H9 (cell line): ENCODE measurements at regions not wholly inside any gene's neighbourhood (a gene's known extent, or its start where the extent isn't known, plus 50 kb on each side); places are given as distances from the start of the nearest gene placed in this dataset.

Experiments used
- DNase-seq: peaks from one replicate; pipeline ENCODE4 v3.0.0-alpha.2; 2017
- H2AFZ ChIP-seq: one replicate; pipeline ENCODE4 v1.6.1; 2013; ENCODE audit warnings: mild to moderate bottlenecking, low read length, control low read depth, moderate library complexity
- H2AK5ac ChIP-seq: 2 replicates; pipeline ENCODE4 v1.6.1; 2013; ENCODE audit warnings: low read length, control low read depth, mixed read lengths; ENCODE audit not compliant: insufficient read length
- H2BK120ac ChIP-seq: one replicate; pipeline ENCODE4 v1.6.1; 2013; ENCODE audit warnings: low read depth, mild to moderate bottlenecking, low read length, control low read depth, inconsistent platforms; ENCODE audit not compliant: poor library complexity, severe bottlenecking
- H2BK12ac ChIP-seq: 2 replicates; pipeline ENCODE4 v1.6.1; 2013; ENCODE audit warnings: low read length, control low read depth, mixed read lengths, low read depth; ENCODE audit not compliant: insufficient read length
- H2BK15ac ChIP-seq: 2 replicates; pipeline ENCODE4 v1.6.1; 2013; ENCODE audit warnings: low read depth, low read length, control low read depth
- H2BK20ac ChIP-seq: one replicate; pipeline ENCODE4 v1.6.1; 2013; ENCODE audit warnings: low read depth, mild to moderate bottlenecking, low read length, control low read depth, inconsistent platforms; ENCODE audit not compliant: poor library complexity, severe bottlenecking
- H2BK5ac ChIP-seq: 2 replicates; pipeline ENCODE4 v1.6.1; 2013; ENCODE audit warnings: low read length, control low read depth, mixed read lengths; ENCODE audit not compliant: insufficient read length
- H3K14ac ChIP-seq: 2 replicates; pipeline ENCODE4 v1.6.1; 2013; ENCODE audit warnings: low read length, control low read depth; ENCODE audit not compliant: insufficient read depth
- H3K18ac ChIP-seq: 2 replicates; pipeline ENCODE4 v1.6.1; 2013; ENCODE audit warnings: low read depth, mild to moderate bottlenecking, mixed read lengths, low read length, control low read depth; ENCODE audit not compliant: insufficient read length
- H3K23ac ChIP-seq: 2 replicates; pipeline ENCODE4 v1.6.1; 2013; ENCODE audit warnings: low read length, control low read depth, mixed read lengths, low read depth; ENCODE audit not compliant: insufficient read length
- H3K23me2 ChIP-seq: 2 replicates; pipeline ENCODE4 v1.6.1; 2013; ENCODE audit warnings: low read depth, mild to moderate bottlenecking, mixed read lengths, low read length, control low read depth; ENCODE audit not compliant: insufficient read length, poor library complexity, severe bottlenecking
- H3K27ac ChIP-seq: 2 replicates; pipeline ENCODE4 v1.5.1; 2013; ENCODE audit warnings: low read length, control low read depth, mixed read lengths, low read depth; ENCODE audit not compliant: insufficient read length
- H3K27me3 ChIP-seq: 2 replicates; pipeline ENCODE4 v1.6.1; 2013; ENCODE audit warnings: low read length, control low read depth, inconsistent platforms; ENCODE audit not compliant: insufficient read depth
- H3K4ac ChIP-seq: 2 replicates; pipeline ENCODE4 v1.6.1; 2013; ENCODE audit warnings: low read depth, mild to moderate bottlenecking, control low read depth, inconsistent platforms, low read length, moderate library complexity
- H3K4me1 ChIP-seq: 2 replicates; pipeline ENCODE4 v1.6.1; 2013; ENCODE audit warnings: low read length, control low read depth, inconsistent platforms; ENCODE audit not compliant: insufficient read depth
- H3K4me2 ChIP-seq: 2 replicates; pipeline ENCODE4 v1.6.1; 2013; ENCODE audit warnings: low read length, control low read depth, mixed read lengths; ENCODE audit not compliant: insufficient read length, insufficient read depth
- H3K56ac ChIP-seq: 2 replicates; pipeline ENCODE4 v1.6.1; 2013; ENCODE audit warnings: low read depth, mild to moderate bottlenecking, mixed read lengths, low read length, control low read depth; ENCODE audit not compliant: insufficient read length
- H3K79me1 ChIP-seq: 2 replicates; pipeline ENCODE4 v1.6.1; 2013; ENCODE audit warnings: low read depth, mild to moderate bottlenecking, moderate library complexity, low read length, control low read depth, inconsistent platforms; ENCODE audit not compliant: insufficient read depth, poor library complexity, severe bottlenecking
- H3K79me2 ChIP-seq: 2 replicates; pipeline ENCODE4 v1.6.1; 2013; ENCODE audit warnings: low read length, control low read depth, inconsistent platforms; ENCODE audit not compliant: insufficient read depth
- H3K9ac ChIP-seq: 2 replicates; pipeline ENCODE4 v1.6.1; 2013; ENCODE audit warnings: low read length, control low read depth, mixed read lengths; ENCODE audit not compliant: insufficient read length; ENCODE audit errors: extremely low read depth
- H3K9me3 ChIP-seq: one replicate; pipeline ENCODE4 v1.6.1; 2013; ENCODE audit warnings: low read depth, low read length, inconsistent platforms; ENCODE audit not compliant: control insufficient read depth
- H3T11ph ChIP-seq: one replicate; pipeline ENCODE4 v1.6.1; 2013; ENCODE audit warnings: mild to moderate bottlenecking, low read length, control low read depth, inconsistent platforms
- H4K20me1 ChIP-seq: one replicate; pipeline ENCODE4 v1.6.1; 2013; ENCODE audit not compliant: control insufficient read depth, insufficient read length, insufficient read depth
- H4K5ac ChIP-seq: 2 replicates; pipeline ENCODE4 v1.6.1; 2013; ENCODE audit warnings: low read depth, mild to moderate bottlenecking, mixed read lengths, low read length, control low read depth; ENCODE audit not compliant: insufficient read length
- H4K8ac ChIP-seq: replicated peaks from 2 replicates; pipeline ENCODE4 v1.6.1; 2013; ENCODE audit warnings: low read length, control low read depth, mixed read lengths, low read depth; ENCODE audit not compliant: insufficient read length
- H4K91ac ChIP-seq: 2 replicates; pipeline ENCODE4 v1.6.1; 2013; ENCODE audit warnings: low read depth, mild to moderate bottlenecking, moderate library complexity, mixed read lengths, low read length, control low read depth; ENCODE audit not compliant: insufficient read length
- H3K27ac Mint-ChIP-seq, 3 experiments: 2 replicates in 2 of 3; 3 replicates in 1 of 3; pipeline ENCODE4 v1.8.0; 2020 to 2021; ENCODE audit warnings: mixed read lengths in 3 of 3, mild to moderate bottlenecking in 1 of 3, moderate library complexity in 1 of 3
- H3K27me3 Mint-ChIP-seq: 2 replicates; pipeline ENCODE4 v1.8.0; 2021; ENCODE audit warnings: low read depth, mild to moderate bottlenecking, moderate library complexity, mixed read lengths
- H3K36me3 Mint-ChIP-seq, 3 experiments: 2 replicates in 2 of 3; 3 replicates in 1 of 3; pipeline ENCODE4 v1.8.0; 2020 to 2021; ENCODE audit warnings: low read depth in 3 of 3, mixed read lengths in 3 of 3; ENCODE audit not compliant: insufficient read depth in 1 of 3
- H3K4me1 Mint-ChIP-seq, 2 experiments: 2 replicates each; pipeline ENCODE4 v1.8.0; 2020; ENCODE audit warnings: mixed read lengths in 2 of 2
- H3K4me3 Mint-ChIP-seq, 2 experiments: 2 replicates in 1 of 2; 3 replicates in 1 of 2; pipeline ENCODE4 v1.8.0; 2020 to 2021; ENCODE audit warnings: mild to moderate bottlenecking in 2 of 2, mixed read lengths in 2 of 2, moderate library complexity in 1 of 2
- H3K9me3 Mint-ChIP-seq, 2 experiments: 2 replicates in 1 of 2; 3 replicates in 1 of 2; pipeline ENCODE4 v1.8.0; 2020; ENCODE audit warnings: mild to moderate bottlenecking in 2 of 2, mixed read lengths in 2 of 2, moderate library complexity in 1 of 2
- WGBS: extraction: QIAGEN DNeasy Blood & Tissue Kit; methylation state at CpG from one replicate; pipeline ENCODE4 v1.1.7; 2013; ENCODE audit warnings: missing lambda C conversion rate, low lambda C conversion rate, mixed read lengths; ENCODE audit not compliant: insufficient read length; ENCODE audit errors: extremely low coverage; 5-methylcytosine and 5-hydroxymethylcytosine counted together
- TF ChIP-seq, protein P1 (sequence below): fragments of 200-600 bp; sonication (generic); conservative IDR thresholded peaks from 3 replicates; pipeline ENCODE4 v1.8.0; 2021; ENCODE audit warnings: antibody characterized with exemption, mild to moderate bottlenecking

DNA sequence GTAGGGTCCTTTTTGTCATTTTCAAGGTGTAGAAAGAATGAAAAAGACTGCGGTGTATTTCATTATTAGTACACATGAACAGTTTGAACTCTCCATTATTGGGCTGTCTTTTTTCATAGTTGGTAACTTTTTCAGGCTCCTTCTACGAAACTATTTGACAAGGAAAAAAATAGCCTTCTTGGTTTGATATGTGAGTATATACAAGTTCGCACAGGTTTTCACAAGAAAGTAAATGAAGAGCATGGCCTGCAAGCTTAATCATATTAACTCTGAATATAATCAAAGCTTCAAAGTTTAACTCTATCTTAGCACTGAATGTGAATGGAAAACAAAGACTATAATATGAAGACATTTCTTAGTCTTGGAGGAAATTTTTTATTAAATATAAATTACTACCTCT, 290.0 kb upstream of the ADGRL2 start:
- Histone ChIP-seq H2AFZ (no peak overlapping the region), H2AK5ac (no peak overlapping the region), H3K14ac (no peak overlapping the region), H3K18ac (no peak overlapping the region), H3K4me2 (no peak overlapping the region), H3K79me2 (no peaks in the 10 kb centered on the region), H2BK5ac (no peak overlapping the region), H3K27me3 (no peaks in the 10 kb centered on the region), H3T11ph (no peak overlapping the region), H3K4ac (no peak overlapping the region), H3K79me1 (no peaks in the 10 kb centered on the region), H3K23ac (no peak overlapping the region), H4K91ac (no peak overlapping the region), H4K5ac (no peak overlapping the region), H3K27ac (no peak overlapping the region), H2BK15ac (no peak overlapping the region), H2BK20ac (no peak overlapping the region), H3K4me1 (peaks cover 13% of the 10 kb centered on the region; the same call in 1 of the 2 replicates), H4K8ac (no peak overlapping the region), H4K20me1 (no peaks in the 10 kb centered on the region), H3K23me2 (no peaks in the 10 kb centered on the region), H3K56ac (no peak overlapping the region), H2BK120ac (no peak overlapping the region), H3K9ac (no peak overlapping the region), H2BK12ac (no peak overlapping the region), H3K9me3 (no peaks in the 10 kb centered on the region)
- H3K27ac Mint-ChIP-seq = no peak overlapping the region; a peak in 1 of 7 replicates
- TF ChIP-seq, protein P1, sequence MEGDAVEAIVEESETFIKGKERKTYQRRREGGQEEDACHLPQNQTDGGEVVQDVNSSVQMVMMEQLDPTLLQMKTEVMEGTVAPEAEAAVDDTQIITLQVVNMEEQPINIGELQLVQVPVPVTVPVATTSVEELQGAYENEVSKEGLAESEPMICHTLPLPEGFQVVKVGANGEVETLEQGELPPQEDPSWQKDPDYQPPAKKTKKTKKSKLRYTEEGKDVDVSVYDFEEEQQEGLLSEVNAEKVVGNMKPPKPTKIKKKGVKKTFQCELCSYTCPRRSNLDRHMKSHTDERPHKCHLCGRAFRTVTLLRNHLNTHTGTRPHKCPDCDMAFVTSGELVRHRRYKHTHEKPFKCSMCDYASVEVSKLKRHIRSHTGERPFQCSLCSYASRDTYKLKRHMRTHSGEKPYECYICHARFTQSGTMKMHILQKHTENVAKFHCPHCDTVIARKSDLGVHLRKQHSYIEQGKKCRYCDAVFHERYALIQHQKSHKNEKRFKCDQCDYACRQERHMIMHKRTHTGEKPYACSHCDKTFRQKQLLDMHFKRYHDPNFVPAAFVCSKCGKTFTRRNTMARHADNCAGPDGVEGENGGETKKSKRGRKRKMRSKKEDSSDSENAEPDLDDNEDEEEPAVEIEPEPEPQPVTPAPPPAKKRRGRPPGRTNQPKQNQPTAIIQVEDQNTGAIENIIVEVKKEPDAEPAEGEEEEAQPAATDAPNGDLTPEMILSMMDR = no peak
- peaks cover 0 to 4% (median 0%) of the 10 kb centered on the region in 3 experiments; a peak in 1 of 7 replicates for H3K36me3 Mint-ChIP-seq
- H3K4me3 Mint-ChIP-seq = no peak overlapping the region
- peaks cover 67 to 74% of the 10 kb centered on the region in 2 experiments for H3K4me1 Mint-ChIP-seq
- WGBS = no CpG with 5 or more reads among the region's 3 CpGs
- no peak for DNase-seq
- no peaks in the 10 kb centered on the region for H3K27me3 Mint-ChIP-seq
- H3K9me3 Mint-ChIP-seq = no peaks in the 10 kb centered on the region
